ENCODE measurements at regions not wholly inside any gene's neighbourhood (a gene's known extent, or its start where the extent isn't known, plus 50 kb on each side); places are given as distances from the start of the nearest gene placed in this dataset.

DNA sequence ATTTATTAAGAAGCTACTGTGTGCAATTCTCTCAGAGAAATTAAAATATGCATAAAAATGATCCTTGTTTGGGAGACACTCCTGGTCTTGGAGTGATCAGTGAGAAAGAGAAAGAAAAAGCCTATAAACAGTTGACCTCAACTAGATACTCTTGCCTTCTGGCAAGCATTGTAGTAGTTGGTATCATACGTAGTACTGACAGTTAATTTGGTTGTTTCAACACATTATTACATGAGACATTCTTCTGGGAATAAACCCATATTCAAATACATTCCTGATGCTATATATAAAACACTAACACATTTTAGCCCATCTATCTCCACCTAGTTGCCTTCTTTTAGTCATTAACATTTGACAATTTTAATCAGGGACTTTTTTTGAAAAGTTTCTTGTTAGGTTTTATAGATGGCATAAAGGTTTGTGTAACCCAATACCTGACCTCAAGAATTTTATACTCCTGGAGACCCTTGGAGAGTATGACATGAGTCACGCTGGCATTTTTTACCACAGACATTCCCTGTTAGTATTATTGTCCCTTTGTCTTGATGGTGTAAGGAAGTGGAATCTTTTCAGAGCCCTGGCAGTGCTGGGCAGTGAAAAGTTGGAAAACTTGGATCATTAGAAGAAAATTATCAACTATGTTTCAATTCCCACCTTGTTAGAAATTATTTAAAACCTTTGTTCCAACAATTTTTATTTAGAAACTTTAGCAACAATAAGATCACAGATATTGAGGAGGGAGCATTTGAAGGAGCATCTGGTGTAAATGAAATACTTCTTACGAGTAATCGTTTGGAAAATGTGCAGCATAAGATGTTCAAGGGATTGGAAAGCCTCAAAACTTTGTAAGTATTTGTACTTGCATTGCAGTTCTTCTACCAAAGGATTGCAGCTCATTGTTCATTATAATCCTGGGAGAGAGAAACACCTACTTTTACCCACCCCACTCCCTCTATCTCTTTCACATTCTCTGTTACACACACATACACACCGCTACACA, 167.1 kb upstream of the PACRGL start:
- TF ChIP-seq, protein P1, sequence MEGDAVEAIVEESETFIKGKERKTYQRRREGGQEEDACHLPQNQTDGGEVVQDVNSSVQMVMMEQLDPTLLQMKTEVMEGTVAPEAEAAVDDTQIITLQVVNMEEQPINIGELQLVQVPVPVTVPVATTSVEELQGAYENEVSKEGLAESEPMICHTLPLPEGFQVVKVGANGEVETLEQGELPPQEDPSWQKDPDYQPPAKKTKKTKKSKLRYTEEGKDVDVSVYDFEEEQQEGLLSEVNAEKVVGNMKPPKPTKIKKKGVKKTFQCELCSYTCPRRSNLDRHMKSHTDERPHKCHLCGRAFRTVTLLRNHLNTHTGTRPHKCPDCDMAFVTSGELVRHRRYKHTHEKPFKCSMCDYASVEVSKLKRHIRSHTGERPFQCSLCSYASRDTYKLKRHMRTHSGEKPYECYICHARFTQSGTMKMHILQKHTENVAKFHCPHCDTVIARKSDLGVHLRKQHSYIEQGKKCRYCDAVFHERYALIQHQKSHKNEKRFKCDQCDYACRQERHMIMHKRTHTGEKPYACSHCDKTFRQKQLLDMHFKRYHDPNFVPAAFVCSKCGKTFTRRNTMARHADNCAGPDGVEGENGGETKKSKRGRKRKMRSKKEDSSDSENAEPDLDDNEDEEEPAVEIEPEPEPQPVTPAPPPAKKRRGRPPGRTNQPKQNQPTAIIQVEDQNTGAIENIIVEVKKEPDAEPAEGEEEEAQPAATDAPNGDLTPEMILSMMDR (conservative IDR thresholded peaks at IDR 0.05; ENCODE audit: low read length): no peak
- TF ChIP-seq EZH2phosphoT487 (IDR thresholded peaks at IDR 0.05; ENCODE audit: borderline replicate concordance, low read depth, low read length): no peak

Measured in OCI-LY7 (cell line).